Activated naive CD4-positive, alpha-beta T cell treated with anti-CD3 and anti-CD28 coated beads for 36 hours (primary cell): ENCODE measurements at regions not wholly inside any gene's neighbourhood (a gene's known extent, or its start where the extent isn't known, plus 50 kb on each side); places are given as distances from the start of the nearest gene placed in this dataset.
"Not testable (repeated sequence)": the region's sequence is repeated elsewhere in the genome, so short reads cannot be mapped to it uniquely, and the experiment has no call there.

Experiments used
- CTCF ChIA-PET: fragments of 350-600 bp; sonication (Branson Sonifier 250); formaldehyde crosslinking; loops from one replicate; lab custom pipeline; 2021; ENCODE audit warnings: antibody characterized with exemption; lab: Charles Lee
- DNase-seq: peaks from one replicate; pipeline ENCODE4 v3.0.0-alpha.2; 2020
- H3K27ac Mint-ChIP-seq: one replicate; pipeline ENCODE4 v1.8.0; 2021; ENCODE audit warnings: mild to moderate bottlenecking, mixed read lengths
- H3K27me3 Mint-ChIP-seq: one replicate; pipeline ENCODE4 v1.8.0; 2021; ENCODE audit warnings: low read depth, mixed read lengths
- H3K36me3 Mint-ChIP-seq: one replicate; pipeline ENCODE4 v1.8.0; 2021; ENCODE audit warnings: low read depth, mixed read lengths
- H3K4me1 Mint-ChIP-seq: one replicate; pipeline ENCODE4 v1.8.0; 2021; ENCODE audit warnings: low read depth, mixed read lengths
- H3K4me3 Mint-ChIP-seq: one replicate; pipeline ENCODE4 v1.8.0; 2021; ENCODE audit warnings: mild to moderate bottlenecking, moderate library complexity, mixed read lengths
- H3K9me3 Mint-ChIP-seq: one replicate; pipeline ENCODE4 v1.8.0; 2021; ENCODE audit warnings: mixed read lengths
- intact Hi-C: fragments of 100-400 bp; cut with micrococcal nuclease; formaldehyde crosslinking; loops from one replicate; pipeline ENCODE4 v1.15.1; 2023

- Mint-ChIP-seq H3K27me3 (no peaks in the 10 kb centered on the region), H3K27ac (no peak overlapping the region), H3K9me3 (peaks cover 1% of the 10 kb centered on the region), H3K4me1 (no peaks in the 10 kb centered on the region), H3K4me3 (no peak overlapping the region), H3K36me3 (no peaks in the 10 kb centered on the region)
- intact Hi-C loops: no loop called here
- no peak for DNase-seq
- CTCF ChIA-PET: no interaction called here
These were observed 55.0 kb downstream of the FOXA2 start for GRCh38 chr20:22529150-22530019.

- no peaks in the 10 kb centered on the region for H3K36me3 Mint-ChIP-seq
- no peak for DNase-seq
- H3K27me3 Mint-ChIP-seq: no peaks in the 10 kb centered on the region
- no peak overlapping the region for H3K27ac Mint-ChIP-seq
- peaks cover 1% of the 10 kb centered on the region for H3K9me3 Mint-ChIP-seq
- H3K4me1 Mint-ChIP-seq: no peaks in the 10 kb centered on the region
- intact Hi-C loops: no loop called here
- CTCF ChIA-PET: no interaction called here
- no peak overlapping the region for H3K4me3 Mint-ChIP-seq
These were observed 57.8 kb downstream of the FOXA2 start for GRCh38 chr20:22526512-22527012.

GRCh38 chr20:22525821-22526220 lies 58.6 kb downstream of the FOXA2 start:
- no peak overlapping the region for H3K4me3 Mint-ChIP-seq
- DNase-seq: no peak
- intact Hi-C loops: no loop called here
- H3K9me3 Mint-ChIP-seq: peaks cover 1% of the 10 kb centered on the region
- H3K27ac Mint-ChIP-seq: no peak overlapping the region
- CTCF ChIA-PET: no interaction called here
- no peaks in the 10 kb centered on the region for H3K27me3 Mint-ChIP-seq
- H3K4me1 Mint-ChIP-seq: no peaks in the 10 kb centered on the region
- H3K36me3 Mint-ChIP-seq: no peaks in the 10 kb centered on the region

GRCh38 chr20:22525069-22525820 lies 59.1 kb downstream of the FOXA2 start:
- Mint-ChIP-seq H3K4me3 (no peak overlapping the region), H3K27me3 (no peaks in the 10 kb centered on the region), H3K36me3 (no peaks in the 10 kb centered on the region), H3K27ac (no peak overlapping the region), H3K9me3 (no peaks in the 10 kb centered on the region), H3K4me1 (no peaks in the 10 kb centered on the region)
- intact Hi-C loops: no loop called here
- no peak for DNase-seq
- CTCF ChIA-PET: no interaction called here

DNA sequence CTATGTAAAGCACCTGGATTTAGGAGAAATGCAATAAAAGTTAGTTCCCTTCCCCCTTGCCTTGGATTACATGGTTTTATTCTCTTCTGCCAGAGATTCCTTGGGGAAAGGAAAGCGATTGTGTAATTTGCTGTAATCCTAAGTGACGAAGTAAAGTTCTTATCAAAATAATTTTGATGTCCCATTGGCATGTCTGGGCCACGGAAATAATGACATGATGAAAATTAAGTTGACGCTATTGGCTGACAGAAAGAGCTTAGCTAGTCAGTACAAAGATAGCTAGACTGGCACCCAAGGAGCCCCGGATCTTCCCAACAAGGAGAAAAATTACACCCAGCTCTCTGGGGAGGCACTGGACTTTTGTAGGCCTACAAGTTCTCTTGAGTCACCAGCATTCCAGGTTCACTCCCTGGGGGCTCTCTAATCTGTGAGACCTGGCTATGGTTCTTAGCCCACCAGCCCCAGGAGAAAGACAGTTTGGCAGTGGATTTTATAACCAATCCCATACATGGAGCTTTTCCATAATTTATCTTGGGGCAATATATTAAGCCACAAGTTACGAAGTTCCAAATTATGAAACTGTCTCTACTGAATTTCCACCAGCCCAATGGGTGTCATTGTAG lies 59.9 kb downstream of the FOXA2 start:
- H3K9me3 Mint-ChIP-seq: no peaks in the 10 kb centered on the region
- no peaks in the 10 kb centered on the region for H3K36me3 Mint-ChIP-seq
- H3K4me3 Mint-ChIP-seq: no peak overlapping the region
- no peaks in the 10 kb centered on the region for H3K4me1 Mint-ChIP-seq
- no peaks in the 10 kb centered on the region for H3K27me3 Mint-ChIP-seq
- no peak overlapping the region for H3K27ac Mint-ChIP-seq
- CTCF ChIA-PET: no interaction called here
- intact Hi-C loops: no loop called here
- DNase-seq: no peak

GRCh38 chr20:22523499-22524392 lies 60.6 kb downstream of the FOXA2 start:
- CTCF ChIA-PET: no interaction called here
- intact Hi-C loops: no loop called here
- DNase-seq: no peak
- H3K36me3 Mint-ChIP-seq: no peaks in the 10 kb centered on the region
- H3K4me1 Mint-ChIP-seq: no peaks in the 10 kb centered on the region
- no peaks in the 10 kb centered on the region for H3K27me3 Mint-ChIP-seq
- H3K9me3 Mint-ChIP-seq: no peaks in the 10 kb centered on the region
- H3K27ac Mint-ChIP-seq: no peak overlapping the region
- no peak overlapping the region for H3K4me3 Mint-ChIP-seq

DNA sequence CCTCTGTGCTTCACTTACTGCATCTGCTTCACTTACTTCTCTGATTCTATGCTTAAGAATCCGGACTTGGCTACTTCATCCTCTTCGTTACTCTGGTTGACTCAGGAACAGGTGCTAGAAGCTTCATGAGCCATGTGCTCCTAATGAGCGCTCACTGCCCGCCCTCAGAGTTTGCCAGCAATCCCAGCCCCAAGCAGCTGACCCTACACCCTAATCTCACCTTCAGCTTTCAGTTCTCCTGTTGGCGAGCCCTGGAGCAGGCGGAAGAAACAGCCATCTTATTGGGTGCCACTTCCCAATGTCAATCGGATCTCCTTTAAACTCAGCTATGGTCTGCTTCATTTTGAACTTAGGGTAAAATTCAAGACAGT lies 61.3 kb downstream of the FOXA2 start:
- CTCF ChIA-PET: no interaction called here
- no peaks in the 10 kb centered on the region for H3K36me3 Mint-ChIP-seq
- H3K4me3 Mint-ChIP-seq: no peak overlapping the region
- no peaks in the 10 kb centered on the region for H3K27me3 Mint-ChIP-seq
- DNase-seq: no peak
- no peak overlapping the region for H3K27ac Mint-ChIP-seq
- H3K9me3 Mint-ChIP-seq: no peaks in the 10 kb centered on the region
- intact Hi-C loops: no loop called here
- no peaks in the 10 kb centered on the region for H3K4me1 Mint-ChIP-seq

- no peaks in the 10 kb centered on the region for H3K9me3 Mint-ChIP-seq
- H3K27me3 Mint-ChIP-seq: no peaks in the 10 kb centered on the region
- H3K27ac Mint-ChIP-seq: no peak overlapping the region
- H3K4me3 Mint-ChIP-seq: no peak overlapping the region
- H3K36me3 Mint-ChIP-seq: no peaks in the 10 kb centered on the region
- intact Hi-C loops: no loop called here
- CTCF ChIA-PET: no interaction called here
- DNase-seq: no peak
- H3K4me1 Mint-ChIP-seq: no peaks in the 10 kb centered on the region
These were observed 61.7 kb downstream of the FOXA2 start for GRCh38 chr20:22522701-22523100.

- CTCF ChIA-PET, H3K9me3 Mint-ChIP-seq, intact Hi-C loops: not testable (repeated sequence)
These were observed 62.4 kb downstream of the FOXA2 start for GRCh38 chr20:22521940-22522339.

DNA sequence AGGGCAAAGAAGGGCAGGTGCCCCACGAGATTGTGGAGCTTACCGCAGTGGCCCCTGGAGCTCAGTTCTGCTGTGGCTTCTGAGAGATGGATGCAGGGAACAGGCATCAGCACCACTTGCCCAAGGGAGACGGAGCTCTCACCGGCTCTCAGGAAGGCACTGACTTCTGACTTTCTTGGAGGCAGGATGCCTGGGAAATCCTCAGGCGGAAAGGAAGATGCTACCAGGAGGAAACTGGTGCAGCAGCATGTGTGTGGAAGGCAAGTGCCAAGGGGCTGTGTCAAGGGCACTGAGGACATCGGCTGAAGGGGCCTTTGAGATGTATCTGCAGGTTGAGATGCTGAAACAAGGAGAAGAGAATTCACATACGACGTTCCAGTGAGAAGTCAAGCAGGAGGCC lies 64.0 kb downstream of the FOXA2 start:
- CTCF ChIA-PET: no interaction called here
- H3K36me3 Mint-ChIP-seq: no peaks in the 10 kb centered on the region
- no peaks in the 10 kb centered on the region for H3K4me1 Mint-ChIP-seq
- intact Hi-C loops: no loop called here
- no peaks in the 10 kb centered on the region for H3K9me3 Mint-ChIP-seq
- H3K27ac Mint-ChIP-seq: no peak overlapping the region
- H3K27me3 Mint-ChIP-seq: peaks cover 2% of the 10 kb centered on the region
- no peak for DNase-seq
- H3K4me3 Mint-ChIP-seq: no peak overlapping the region

More at GRCh38 chr20:22521940-22522339, 62.4 kb downstream of the FOXA2 start:
- H3K27ac Mint-ChIP-seq, H3K27me3 Mint-ChIP-seq, DNase-seq, H3K36me3 Mint-ChIP-seq, H3K4me3 Mint-ChIP-seq, H3K4me1 Mint-ChIP-seq: not testable (repeated sequence)

- Mint-ChIP-seq H3K4me3 (no peak overlapping the region), H3K27me3 (peaks cover 2% of the 10 kb centered on the region), H3K27ac (no peak overlapping the region), H3K4me1 (no peaks in the 10 kb centered on the region), H3K9me3 (peaks cover 1% of the 10 kb centered on the region), H3K36me3 (no peaks in the 10 kb centered on the region)
- intact Hi-C loops: no loop called here
- DNase-seq: no peak
- CTCF ChIA-PET: no interaction called here
These were observed 69.1 kb downstream of the FOXA2 start for GRCh38 chr20:22515264-22515663.

GRCh38 chr20:22513574-22513973 lies 70.8 kb downstream of the FOXA2 start:
- peaks cover 4% of the 10 kb centered on the region for H3K27me3 Mint-ChIP-seq
- CTCF ChIA-PET: no interaction called here
- intact Hi-C loops: no loop called here

More at GRCh38 chr20:22513574-22513973, 70.8 kb downstream of the FOXA2 start:
- peaks cover 1% of the 10 kb centered on the region for H3K9me3 Mint-ChIP-seq
- no peaks in the 10 kb centered on the region for H3K4me1 Mint-ChIP-seq
- no peak for DNase-seq
- H3K27ac Mint-ChIP-seq: no peak overlapping the region
- H3K36me3 Mint-ChIP-seq: no peaks in the 10 kb centered on the region
- H3K4me3 Mint-ChIP-seq: no peak overlapping the region
